Liver (tissue), 3 donors: ENCODE measurements at regions not wholly inside any gene's neighbourhood (a gene's known extent, or its start where the extent isn't known, plus 50 kb on each side); places are given as distances from the start of the nearest gene placed in this dataset.

Experiments
- GABPA ChIP-seq, 2 donors: IDR thresholded peaks in 1 of 2; conservative IDR thresholded peaks in 1 of 2; 2 replicates each; pipeline ENCODE4 v1.6.1; 2016; ENCODE audit warnings: antibody characterized with exemption in 2 of 2, mild to moderate bottlenecking in 1 of 2, moderate library complexity in 1 of 2
- RAD21 ChIP-seq, 2 donors: IDR thresholded peaks; 2 replicates each; pipeline ENCODE4 v1.6.1; 2016; ENCODE audit warnings: antibody characterized with exemption in 2 of 2, mild to moderate bottlenecking in 2 of 2
- SP1 ChIP-seq: IDR thresholded peaks from 2 replicates; pipeline ENCODE4 v1.6.1; 2018; ENCODE audit warnings: antibody characterized with exemption, mild to moderate bottlenecking
- YY1 ChIP-seq: IDR thresholded peaks from 2 replicates; pipeline ENCODE4 v1.6.1; 2016; ENCODE audit warnings: antibody characterized with exemption, mild to moderate bottlenecking
- TF ChIP-seq, protein P1 (sequence below): IDR thresholded peaks from 2 replicates; pipeline ENCODE4 v1.6.1; 2016; ENCODE audit warnings: antibody characterized with exemption
- TF ChIP-seq, protein P2 (sequence below): fragments of 150-350 bp; IDR thresholded peaks from 2 replicates; pipeline ENCODE4 v1.5.1; 2017; ENCODE audit warnings: improper control_type of control experiment, low read depth, low read length; ENCODE audit not compliant: missing input control
- TF ChIP-seq, protein P3 (sequence below): IDR thresholded peaks from 2 replicates; pipeline ENCODE4 v1.6.1; 2016; ENCODE audit warnings: antibody characterized with exemption
- donor health status: healthy.
- donor health status: healthy.

DNA sequence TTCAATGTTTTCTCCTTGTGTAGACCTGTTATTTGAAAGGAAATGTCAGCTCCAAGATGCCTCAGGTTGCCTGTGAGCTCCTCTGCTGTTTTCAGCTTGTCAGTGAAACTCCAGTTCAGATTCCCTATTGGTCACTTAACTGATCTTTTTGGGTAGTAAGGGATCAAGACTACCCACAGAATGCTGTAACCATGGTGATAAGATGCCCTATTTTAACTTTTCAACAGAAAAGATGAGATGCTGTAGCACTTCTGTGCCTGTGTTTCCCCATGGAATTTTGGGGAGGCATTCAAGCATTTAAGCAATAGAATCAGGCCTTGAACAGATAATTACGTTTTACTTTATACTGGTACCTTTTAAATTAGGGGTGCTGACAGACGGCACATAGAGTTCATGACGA, 106.6 kb upstream of the H2AZ1 start:
- TF ChIP-seq GABPA (IDR thresholded peaks at IDR 0.05 in 1 of 2, conservative IDR thresholded peaks at IDR 0.05 in 1 of 2) = no peak
- no peak for TF ChIP-seq RAD21 (IDR thresholded peaks at IDR 0.05)
- TF ChIP-seq, protein P1, sequence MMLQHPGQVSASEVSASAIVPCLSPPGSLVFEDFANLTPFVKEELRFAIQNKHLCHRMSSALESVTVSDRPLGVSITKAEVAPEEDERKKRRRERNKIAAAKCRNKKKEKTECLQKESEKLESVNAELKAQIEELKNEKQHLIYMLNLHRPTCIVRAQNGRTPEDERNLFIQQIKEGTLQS = no peak
- TF ChIP-seq, protein P2, sequence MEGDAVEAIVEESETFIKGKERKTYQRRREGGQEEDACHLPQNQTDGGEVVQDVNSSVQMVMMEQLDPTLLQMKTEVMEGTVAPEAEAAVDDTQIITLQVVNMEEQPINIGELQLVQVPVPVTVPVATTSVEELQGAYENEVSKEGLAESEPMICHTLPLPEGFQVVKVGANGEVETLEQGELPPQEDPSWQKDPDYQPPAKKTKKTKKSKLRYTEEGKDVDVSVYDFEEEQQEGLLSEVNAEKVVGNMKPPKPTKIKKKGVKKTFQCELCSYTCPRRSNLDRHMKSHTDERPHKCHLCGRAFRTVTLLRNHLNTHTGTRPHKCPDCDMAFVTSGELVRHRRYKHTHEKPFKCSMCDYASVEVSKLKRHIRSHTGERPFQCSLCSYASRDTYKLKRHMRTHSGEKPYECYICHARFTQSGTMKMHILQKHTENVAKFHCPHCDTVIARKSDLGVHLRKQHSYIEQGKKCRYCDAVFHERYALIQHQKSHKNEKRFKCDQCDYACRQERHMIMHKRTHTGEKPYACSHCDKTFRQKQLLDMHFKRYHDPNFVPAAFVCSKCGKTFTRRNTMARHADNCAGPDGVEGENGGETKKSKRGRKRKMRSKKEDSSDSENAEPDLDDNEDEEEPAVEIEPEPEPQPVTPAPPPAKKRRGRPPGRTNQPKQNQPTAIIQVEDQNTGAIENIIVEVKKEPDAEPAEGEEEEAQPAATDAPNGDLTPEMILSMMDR = no peak
- TF ChIP-seq SP1 = no peak
- TF ChIP-seq, protein P3, sequence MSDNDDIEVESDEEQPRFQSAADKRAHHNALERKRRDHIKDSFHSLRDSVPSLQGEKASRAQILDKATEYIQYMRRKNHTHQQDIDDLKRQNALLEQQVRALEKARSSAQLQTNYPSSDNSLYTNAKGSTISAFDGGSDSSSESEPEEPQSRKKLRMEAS = no peak
- no peak for TF ChIP-seq YY1
